GM12865 (cell line): ENCODE measurements at regions not wholly inside any gene's neighbourhood (a gene's known extent, or its start where the extent isn't known, plus 50 kb on each side); places are given as distances from the start of the nearest gene placed in this dataset.
"Not testable (repeated sequence)": the region's sequence is repeated elsewhere in the genome, so short reads cannot be mapped to it uniquely, and the experiment has no call there.

ENCODE experiments used
- DNase-seq: peaks from one replicate; pipeline ENCODE4 v3.0.0; 2010; ENCODE audit warnings: low read depth
- H3K4me3 ChIP-seq: 2 replicates; pipeline ENCODE4 v1.5.1; 2011; ENCODE audit warnings: mild to moderate bottlenecking, low read depth, low read length, control low read depth
- TF ChIP-seq, protein P1 (sequence below): IDR thresholded peaks from 2 replicates; pipeline ENCODE4 v1.5.1; 2011; ENCODE audit warnings: low read length, control low read depth, low read depth, inconsistent platforms; ENCODE audit not compliant: insufficient read depth; ENCODE audit errors: missing control alignments

DNA sequence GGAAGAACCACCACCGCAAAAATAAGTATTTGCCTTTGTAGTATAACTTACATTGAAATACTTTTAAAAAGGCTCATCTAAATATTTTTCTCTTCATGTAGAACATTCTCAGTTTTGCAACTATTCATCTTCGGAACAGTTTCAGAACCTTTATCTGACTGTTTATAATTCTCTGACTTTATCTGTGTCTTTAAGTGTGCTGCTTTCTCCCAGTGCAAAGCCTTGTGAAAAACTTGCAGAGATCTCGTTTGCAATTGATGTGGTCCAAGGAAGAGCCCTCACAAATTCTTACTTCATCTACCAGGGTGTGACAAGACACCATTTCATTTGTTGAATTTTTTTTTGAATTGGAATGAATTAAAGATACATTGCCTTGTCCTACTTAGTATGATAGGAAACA is 186.4 kb downstream of the DKK1 start:
- DNase-seq = no peak
- no peak overlapping the region for H3K4me3 ChIP-seq
- TF ChIP-seq, protein P1, sequence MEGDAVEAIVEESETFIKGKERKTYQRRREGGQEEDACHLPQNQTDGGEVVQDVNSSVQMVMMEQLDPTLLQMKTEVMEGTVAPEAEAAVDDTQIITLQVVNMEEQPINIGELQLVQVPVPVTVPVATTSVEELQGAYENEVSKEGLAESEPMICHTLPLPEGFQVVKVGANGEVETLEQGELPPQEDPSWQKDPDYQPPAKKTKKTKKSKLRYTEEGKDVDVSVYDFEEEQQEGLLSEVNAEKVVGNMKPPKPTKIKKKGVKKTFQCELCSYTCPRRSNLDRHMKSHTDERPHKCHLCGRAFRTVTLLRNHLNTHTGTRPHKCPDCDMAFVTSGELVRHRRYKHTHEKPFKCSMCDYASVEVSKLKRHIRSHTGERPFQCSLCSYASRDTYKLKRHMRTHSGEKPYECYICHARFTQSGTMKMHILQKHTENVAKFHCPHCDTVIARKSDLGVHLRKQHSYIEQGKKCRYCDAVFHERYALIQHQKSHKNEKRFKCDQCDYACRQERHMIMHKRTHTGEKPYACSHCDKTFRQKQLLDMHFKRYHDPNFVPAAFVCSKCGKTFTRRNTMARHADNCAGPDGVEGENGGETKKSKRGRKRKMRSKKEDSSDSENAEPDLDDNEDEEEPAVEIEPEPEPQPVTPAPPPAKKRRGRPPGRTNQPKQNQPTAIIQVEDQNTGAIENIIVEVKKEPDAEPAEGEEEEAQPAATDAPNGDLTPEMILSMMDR = no peak

DNA sequence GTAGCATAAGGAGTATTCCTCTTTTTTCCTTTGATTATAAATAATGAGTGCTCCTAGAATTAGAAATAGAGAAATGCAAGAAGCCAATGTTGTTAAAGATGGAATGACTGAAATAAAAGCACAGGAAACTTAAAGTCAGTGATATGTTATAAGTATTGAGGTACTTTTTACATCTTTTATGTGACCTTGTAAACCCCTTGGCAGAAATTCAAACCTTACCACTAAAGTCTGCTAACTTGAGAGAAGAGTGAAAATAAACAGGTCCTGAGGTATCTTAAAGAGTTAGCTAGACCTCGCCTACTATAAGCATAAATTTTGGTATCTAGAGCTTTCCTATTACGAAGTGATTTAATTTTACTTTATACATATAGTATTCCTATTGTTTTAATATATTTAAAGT is 188.2 kb downstream of the DKK1 start:
- DNase-seq = no peak
- H3K4me3 ChIP-seq = no peak overlapping the region
- TF ChIP-seq, protein P1 = no peak

DNA sequence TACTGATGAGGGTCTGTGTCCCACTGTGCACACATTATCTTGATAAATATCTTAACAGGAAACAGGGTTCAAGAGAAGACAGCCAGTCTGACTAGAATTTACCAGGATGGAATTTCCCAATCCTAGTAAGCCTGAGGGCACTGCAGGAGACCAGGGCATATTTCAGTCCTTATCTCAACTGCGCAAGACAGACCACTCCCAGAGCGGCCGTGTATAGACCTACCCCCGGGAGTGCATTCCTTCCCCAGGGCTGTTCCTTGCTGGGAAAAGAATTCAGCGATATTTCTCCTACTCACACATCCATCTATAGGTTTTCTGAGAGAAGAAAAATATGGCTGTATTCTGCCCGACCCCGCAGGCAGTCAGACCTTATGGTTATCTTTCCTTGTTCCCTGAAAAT is 191.3 kb downstream of the DKK1 start:
- not testable (repeated sequence) for H3K4me3 ChIP-seq, DNase-seq

DNA sequence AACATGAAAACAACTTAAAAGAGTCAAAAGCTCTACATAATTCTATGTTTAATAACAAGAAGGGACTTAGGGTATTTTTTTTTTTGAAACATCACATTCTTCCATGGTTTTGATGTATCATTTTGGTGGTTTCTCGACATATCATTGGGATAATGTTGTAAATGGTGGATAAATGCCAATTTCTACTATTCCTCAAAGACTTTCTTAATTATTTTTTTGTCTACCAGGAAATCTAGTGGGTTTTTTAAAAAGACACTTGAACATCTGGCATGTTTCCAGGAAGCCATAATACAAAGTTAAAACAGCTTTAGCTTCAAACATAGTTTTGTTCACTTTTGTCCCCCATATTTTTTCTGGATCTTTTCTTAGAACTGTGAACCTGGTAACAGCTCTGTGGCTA is 200.4 kb downstream of the DKK1 start:
- DNase-seq = no peak
- no peak overlapping the region for H3K4me3 ChIP-seq
- TF ChIP-seq, protein P1 = no peak

DNA sequence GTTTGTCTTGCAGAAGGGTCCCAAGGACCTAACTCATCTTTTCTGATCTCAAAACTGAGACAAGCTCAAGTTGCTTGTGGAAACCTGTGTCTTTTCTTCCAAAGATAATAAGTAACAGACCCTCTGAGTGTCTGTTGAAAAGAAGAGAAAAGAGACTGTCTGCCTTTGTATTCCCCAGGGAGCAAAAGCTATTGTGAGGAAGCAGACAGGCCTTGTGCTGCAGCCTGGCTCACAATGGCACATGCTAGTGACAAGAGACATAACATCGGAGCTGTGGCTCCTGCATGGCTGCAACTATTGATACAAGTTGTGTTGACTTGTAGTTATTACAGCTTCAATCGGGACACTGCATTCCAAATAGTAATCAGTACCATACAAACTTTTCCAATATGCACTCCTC is 202.9 kb downstream of the DKK1 start:
- no peak for DNase-seq
- no peak overlapping the region for H3K4me3 ChIP-seq
- TF ChIP-seq, protein P1 = no peak

DNA sequence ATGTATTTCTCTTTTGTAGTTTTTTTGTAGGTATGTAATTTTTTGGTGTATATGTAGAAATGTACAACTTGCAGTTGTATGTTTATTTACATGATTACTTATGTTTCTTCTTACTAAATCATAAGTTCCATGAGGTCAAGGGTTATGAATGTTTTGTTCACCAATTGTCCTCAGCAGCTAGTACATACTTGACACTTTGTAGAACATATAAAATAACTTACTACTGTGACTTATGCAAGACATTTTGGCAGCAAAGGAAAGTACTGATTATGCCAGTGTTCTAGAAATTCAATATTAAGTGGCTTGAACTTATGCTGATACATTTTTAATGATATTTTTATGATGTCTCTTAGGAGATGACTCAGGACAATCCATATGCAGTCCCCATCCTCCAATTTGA is 209.6 kb downstream of the DKK1 start:
- TF ChIP-seq, protein P1 = no peak
- no peak overlapping the region for H3K4me3 ChIP-seq
- DNase-seq = no peak

GRCh38 chr10:52525761-52526160 is 211.7 kb downstream of the DKK1 start:
- TF ChIP-seq, protein P1 = no peak
- no peak overlapping the region for H3K4me3 ChIP-seq
- DNase-seq = no peak
